ENCODE measurements at regions not wholly inside any gene's neighbourhood (a gene's known extent, or its start where the extent isn't known, plus 50 kb on each side); places are given as distances from the start of the nearest gene placed in this dataset.

DNA sequence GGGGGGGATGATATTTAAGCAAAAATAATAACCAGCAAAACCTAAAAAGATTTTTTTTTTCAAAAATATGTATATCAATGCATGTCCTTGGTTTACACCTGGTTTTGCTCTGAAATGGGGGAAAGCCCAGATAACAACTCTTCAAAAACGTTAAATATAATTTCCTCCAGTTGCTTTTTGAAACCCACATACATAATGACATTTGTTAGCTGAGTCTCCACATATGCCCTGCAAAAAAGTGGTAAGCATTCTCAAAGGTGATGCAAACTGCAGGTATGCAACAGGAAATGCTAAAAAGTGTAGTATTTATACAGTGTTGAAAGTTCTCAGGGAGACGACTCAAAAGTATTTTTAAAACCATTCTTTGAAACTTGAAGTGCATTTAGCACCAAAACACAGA lies 258.6 kb downstream of the ZEB2 start:
- WGBS (ENCODE audit: extremely low coverage, insufficient read length, low lambda C conversion rate): no CpG with 5 or more reads among the region's 2 CpGs
- H3K9me3 ChIP-seq (ENCODE audit: control insufficient read depth, low read depth, low read length): no peaks in the 10 kb centered on the region
- H2BK120ac ChIP-seq (ENCODE audit: low read depth, low read length, poor library complexity, severe bottlenecking): no peak overlapping the region
- H2AK5ac ChIP-seq (ENCODE audit: insufficient read length, low read length): no peak overlapping the region
- Mint-ChIP-seq H3K27ac (no peak overlapping the region; a peak in 1 of 7 replicates), H3K4me3 (no peak overlapping the region), H3K27me3 (ENCODE audit: low read depth) (no peaks in the 10 kb centered on the region), H3K36me3 (ENCODE audit: insufficient read depth in 1 of 3, low read depth in 3 of 3) (peaks cover 10 to 29% (median 24%) of the 10 kb centered on the region in 3 experiments), H3K4me1 (peaks cover 7 to 12% of the 10 kb centered on the region in 2 experiments), H3K9me3 (peaks cover 15 to 21% of the 10 kb centered on the region in 2 experiments)
- no peak overlapping the region for H4K8ac ChIP-seq (replicated peaks; ENCODE audit: insufficient read length, low read depth, low read length)
- H4K20me1 ChIP-seq (ENCODE audit: control insufficient read depth, insufficient read depth, insufficient read length): no peaks in the 10 kb centered on the region
- H2AFZ ChIP-seq (ENCODE audit: low read length): no peak overlapping the region
- H3K56ac ChIP-seq (ENCODE audit: insufficient read length, low read depth, low read length): no peak overlapping the region
- H2BK12ac ChIP-seq (ENCODE audit: insufficient read length, low read depth, low read length): no peak overlapping the region
- no peak overlapping the region for H2BK20ac ChIP-seq (ENCODE audit: low read depth, low read length, poor library complexity, severe bottlenecking)
- no peak overlapping the region for H3K27ac ChIP-seq (ENCODE audit: insufficient read length, low read depth, low read length)
- no peaks in the 10 kb centered on the region for H3K79me1 ChIP-seq (ENCODE audit: insufficient read depth, low read depth, low read length, poor library complexity, severe bottlenecking)
- no peaks in the 10 kb centered on the region for H3K23me2 ChIP-seq (ENCODE audit: insufficient read length, low read depth, low read length, poor library complexity, severe bottlenecking)
- no peak overlapping the region for H4K91ac ChIP-seq (ENCODE audit: insufficient read length, low read depth, low read length)
- DNase-seq: no peak
- 0 out of 2 replicates have a peak, but pooled peaks cover 2% of the 10 kb centered on the region for H3K79me2 ChIP-seq (ENCODE audit: insufficient read depth, low read length)
- no peak overlapping the region for H2BK15ac ChIP-seq (ENCODE audit: low read depth, low read length)
- no peak overlapping the region for H3K18ac ChIP-seq (ENCODE audit: insufficient read length, low read depth, low read length)
- H3K4ac ChIP-seq (ENCODE audit: low read depth, low read length): no peak overlapping the region
- no peak overlapping the region for H2BK5ac ChIP-seq (ENCODE audit: insufficient read length, low read length)
- TF ChIP-seq, protein P1, sequence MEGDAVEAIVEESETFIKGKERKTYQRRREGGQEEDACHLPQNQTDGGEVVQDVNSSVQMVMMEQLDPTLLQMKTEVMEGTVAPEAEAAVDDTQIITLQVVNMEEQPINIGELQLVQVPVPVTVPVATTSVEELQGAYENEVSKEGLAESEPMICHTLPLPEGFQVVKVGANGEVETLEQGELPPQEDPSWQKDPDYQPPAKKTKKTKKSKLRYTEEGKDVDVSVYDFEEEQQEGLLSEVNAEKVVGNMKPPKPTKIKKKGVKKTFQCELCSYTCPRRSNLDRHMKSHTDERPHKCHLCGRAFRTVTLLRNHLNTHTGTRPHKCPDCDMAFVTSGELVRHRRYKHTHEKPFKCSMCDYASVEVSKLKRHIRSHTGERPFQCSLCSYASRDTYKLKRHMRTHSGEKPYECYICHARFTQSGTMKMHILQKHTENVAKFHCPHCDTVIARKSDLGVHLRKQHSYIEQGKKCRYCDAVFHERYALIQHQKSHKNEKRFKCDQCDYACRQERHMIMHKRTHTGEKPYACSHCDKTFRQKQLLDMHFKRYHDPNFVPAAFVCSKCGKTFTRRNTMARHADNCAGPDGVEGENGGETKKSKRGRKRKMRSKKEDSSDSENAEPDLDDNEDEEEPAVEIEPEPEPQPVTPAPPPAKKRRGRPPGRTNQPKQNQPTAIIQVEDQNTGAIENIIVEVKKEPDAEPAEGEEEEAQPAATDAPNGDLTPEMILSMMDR (conservative IDR thresholded peaks at IDR 0.05): no peak
- no peaks in the 10 kb centered on the region for H3K27me3 ChIP-seq (ENCODE audit: insufficient read depth, low read length)
- no peak overlapping the region for H3K23ac ChIP-seq (ENCODE audit: insufficient read length, low read depth, low read length)
- H4K5ac ChIP-seq (ENCODE audit: insufficient read length, low read depth, low read length): no peak overlapping the region
- no peak overlapping the region for H3K14ac ChIP-seq (ENCODE audit: insufficient read depth, low read length)
- H3T11ph ChIP-seq (ENCODE audit: low read length): no peak overlapping the region
- no peak overlapping the region for H3K4me2 ChIP-seq (ENCODE audit: insufficient read depth, insufficient read length, low read length)
- no peak overlapping the region for H3K9ac ChIP-seq (ENCODE audit: extremely low read depth, insufficient read length, low read length)
- H3K4me1 ChIP-seq (ENCODE audit: insufficient read depth, low read length): no peaks in the 10 kb centered on the region; the same call in 1 of the 2 replicates

Measured in H9 (cell line).